Activated naive CD4-positive, alpha-beta T cell treated with anti-CD3 and anti-CD28 coated beads, Interleukin-2, amount 50 U/mL, for 24 hours (primary cell): ENCODE measurements at regions not wholly inside any gene's neighbourhood (a gene's known extent, or its start where the extent isn't known, plus 50 kb on each side); places are given as distances from the start of the nearest gene placed in this dataset.

Experiments used
- H3K27ac Mint-ChIP-seq: one replicate; pipeline ENCODE4 v1.8.0; 2021; ENCODE audit warnings: mild to moderate bottlenecking, mixed read lengths
- H3K27me3 Mint-ChIP-seq: one replicate; pipeline ENCODE4 v1.8.0; 2021; ENCODE audit warnings: mixed read lengths
- H3K36me3 Mint-ChIP-seq: one replicate; pipeline ENCODE4 v1.8.0; 2021; ENCODE audit warnings: mixed read lengths
- H3K4me1 Mint-ChIP-seq: one replicate; pipeline ENCODE4 v1.8.0; 2021; ENCODE audit warnings: mixed read lengths
- H3K4me3 Mint-ChIP-seq: one replicate; pipeline ENCODE4 v1.8.0; 2021; ENCODE audit warnings: mild to moderate bottlenecking, mixed read lengths
- H3K9me3 Mint-ChIP-seq: one replicate; pipeline ENCODE4 v1.8.0; 2021; ENCODE audit warnings: mixed read lengths

DNA sequence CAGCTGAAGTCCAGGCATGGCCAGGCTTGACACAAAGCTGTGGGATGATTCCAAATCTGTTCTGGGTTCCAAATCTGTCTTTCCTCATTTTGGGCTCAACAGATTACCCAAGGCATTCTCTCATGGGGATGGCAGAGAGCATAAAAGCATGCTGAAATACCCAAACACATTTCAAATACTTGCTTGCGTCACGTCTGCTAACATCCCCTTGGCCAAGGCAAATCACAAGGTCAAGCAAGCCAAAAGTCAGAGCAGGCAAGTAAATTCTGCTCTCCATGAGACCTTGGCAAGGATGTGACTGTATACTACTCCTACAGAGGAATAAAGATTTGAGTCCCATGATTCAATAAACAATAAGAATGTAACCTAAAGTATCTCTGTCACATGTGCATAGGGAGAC lies 306.7 kb downstream of the EPB41L4A start:
- Mint-ChIP-seq H3K27me3 (peaks cover 14% of the 10 kb centered on the region), H3K9me3 (no peaks in the 10 kb centered on the region), H3K4me3 (no peak overlapping the region), H3K27ac (no peak overlapping the region), H3K36me3 (no peaks in the 10 kb centered on the region), H3K4me1 (no peaks in the 10 kb centered on the region)

- H3K36me3 Mint-ChIP-seq = no peaks in the 10 kb centered on the region
- H3K27ac Mint-ChIP-seq = no peak overlapping the region
- no peak overlapping the region for H3K4me3 Mint-ChIP-seq
- peaks cover 8% of the 10 kb centered on the region for H3K27me3 Mint-ChIP-seq
- no peaks in the 10 kb centered on the region for H3K9me3 Mint-ChIP-seq
- H3K4me1 Mint-ChIP-seq = no peaks in the 10 kb centered on the region
Observed at GRCh38 chr5:112109331-112110007, 309.6 kb downstream of the EPB41L4A start.

- peaks cover 2% of the 10 kb centered on the region for H3K27me3 Mint-ChIP-seq
Observed at GRCh38 chr5:112106878-112107277, 312.2 kb downstream of the EPB41L4A start.

GRCh38 chr5:112097768-112098167 lies 321.3 kb downstream of the EPB41L4A start:
- Mint-ChIP-seq H3K36me3 (no peaks in the 10 kb centered on the region), H3K27ac (no peak overlapping the region), H3K4me1 (no peaks in the 10 kb centered on the region), H3K4me3 (no peak overlapping the region), H3K27me3 (peaks cover 21% of the 10 kb centered on the region), H3K9me3 (peaks cover 13% of the 10 kb centered on the region)

More at GRCh38 chr5:112106878-112107277, 312.2 kb downstream of the EPB41L4A start:
- H3K36me3 Mint-ChIP-seq = no peaks in the 10 kb centered on the region
- no peaks in the 10 kb centered on the region for H3K9me3 Mint-ChIP-seq
- no peak overlapping the region for H3K27ac Mint-ChIP-seq
- no peaks in the 10 kb centered on the region for H3K4me1 Mint-ChIP-seq
- H3K4me3 Mint-ChIP-seq = no peak overlapping the region

DNA sequence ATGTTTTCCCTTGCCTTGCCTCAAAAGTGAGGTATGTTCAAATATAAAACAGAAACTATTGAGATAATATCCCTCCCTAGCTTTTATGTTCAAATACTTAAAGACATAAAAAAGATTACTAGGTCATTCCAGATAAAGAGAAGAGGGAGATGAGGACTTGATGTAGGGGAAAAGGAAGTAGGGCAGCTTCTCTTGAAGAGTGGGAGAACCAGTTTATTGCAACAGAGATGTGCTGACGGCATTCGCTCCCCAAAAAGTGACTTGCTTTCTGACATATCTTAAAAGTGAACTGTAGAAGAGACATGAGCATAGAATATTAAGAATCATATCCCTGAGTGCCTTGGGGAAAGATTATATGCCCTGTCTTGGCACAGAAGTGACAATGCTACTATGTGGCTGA lies 330.2 kb upstream of the NREP start:
- H3K9me3 Mint-ChIP-seq = no peaks in the 10 kb centered on the region
- H3K4me1 Mint-ChIP-seq = no peaks in the 10 kb centered on the region
- H3K27ac Mint-ChIP-seq = no peak overlapping the region
- H3K4me3 Mint-ChIP-seq = no peak overlapping the region
- no peaks in the 10 kb centered on the region for H3K27me3 Mint-ChIP-seq
- no peaks in the 10 kb centered on the region for H3K36me3 Mint-ChIP-seq

- Mint-ChIP-seq H3K27me3 (no peaks in the 10 kb centered on the region), H3K27ac (no peak overlapping the region), H3K4me1 (no peaks in the 10 kb centered on the region), H3K36me3 (no peaks in the 10 kb centered on the region), H3K4me3 (no peak overlapping the region), H3K9me3 (no peaks in the 10 kb centered on the region)
Observed at GRCh38 chr5:112086740-112087139, 329.7 kb upstream of the NREP start.

DNA sequence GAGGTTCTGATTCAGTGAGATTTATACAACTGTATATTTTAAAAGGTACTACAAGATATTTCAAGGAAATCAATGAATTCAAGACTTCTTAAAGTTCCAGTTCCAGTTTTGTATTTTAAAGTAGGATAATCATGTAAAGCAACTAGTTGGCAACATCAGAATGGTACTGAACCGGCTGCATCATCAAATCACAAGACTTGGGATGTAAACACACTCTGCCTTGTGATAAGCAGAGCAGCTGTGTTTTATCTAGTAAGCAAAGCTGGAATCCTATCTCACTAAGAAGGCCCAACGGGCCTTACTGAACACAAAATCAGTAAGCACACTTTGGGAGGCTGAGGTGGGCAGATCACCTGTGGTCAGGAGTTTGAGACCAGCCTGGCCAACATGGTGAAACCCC lies 327.2 kb upstream of the NREP start:
- H3K27ac Mint-ChIP-seq = no peak overlapping the region
- H3K4me3 Mint-ChIP-seq = no peak overlapping the region
- no peaks in the 10 kb centered on the region for H3K9me3 Mint-ChIP-seq
- no peaks in the 10 kb centered on the region for H3K4me1 Mint-ChIP-seq
- no peaks in the 10 kb centered on the region for H3K36me3 Mint-ChIP-seq
- H3K27me3 Mint-ChIP-seq = peaks cover 1% of the 10 kb centered on the region

GRCh38 chr5:112083623-112084022 lies 326.6 kb upstream of the NREP start:
- no peak overlapping the region for H3K4me3 Mint-ChIP-seq
- no peaks in the 10 kb centered on the region for H3K9me3 Mint-ChIP-seq
- no peaks in the 10 kb centered on the region for H3K36me3 Mint-ChIP-seq
- H3K27ac Mint-ChIP-seq = no peak overlapping the region
- peaks cover 1% of the 10 kb centered on the region for H3K27me3 Mint-ChIP-seq
- no peaks in the 10 kb centered on the region for H3K4me1 Mint-ChIP-seq

DNA sequence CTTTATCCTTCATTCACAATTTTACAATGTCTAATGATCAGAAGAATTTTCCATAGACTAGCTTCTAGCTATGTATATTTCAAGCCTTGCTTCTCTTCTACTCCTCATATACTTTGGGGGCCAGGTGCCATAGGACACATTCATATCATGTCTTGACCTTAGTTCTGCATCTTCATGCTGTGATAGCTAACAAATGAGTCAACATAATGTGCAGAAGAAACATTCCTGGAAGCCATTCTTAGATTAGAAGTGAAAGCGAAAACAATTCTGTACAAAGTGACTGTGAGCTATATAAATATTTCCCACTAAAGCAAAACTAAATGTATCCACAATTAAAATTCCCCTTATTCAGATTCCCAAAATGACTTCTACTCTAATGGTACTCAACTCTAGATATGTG lies 320.2 kb upstream of the NREP start:
- no peaks in the 10 kb centered on the region for H3K9me3 Mint-ChIP-seq
- no peak overlapping the region for H3K4me3 Mint-ChIP-seq

DNA sequence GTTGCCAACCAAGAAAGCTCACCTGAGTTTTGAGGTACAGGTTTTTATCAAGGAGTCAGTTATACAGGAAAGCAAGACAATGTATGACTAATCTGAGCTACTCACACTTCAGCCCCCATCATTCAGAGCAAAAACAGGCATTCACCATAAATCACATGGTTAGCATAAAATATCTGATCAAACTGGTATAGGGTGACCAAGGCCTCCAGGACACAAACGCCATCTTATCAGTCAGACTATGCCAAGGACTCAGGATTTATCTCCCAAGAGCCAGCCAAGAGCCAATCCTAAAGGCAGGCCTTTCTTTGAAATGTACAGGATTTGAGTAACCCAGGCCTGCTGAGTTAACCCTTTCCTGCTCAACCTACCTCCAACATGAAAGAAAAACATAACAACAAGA lies 313.0 kb upstream of the NREP start:
- Mint-ChIP-seq H3K27me3 (peaks cover 2% of the 10 kb centered on the region), H3K9me3 (no peaks in the 10 kb centered on the region), H3K4me3 (no peak overlapping the region), H3K4me1 (no peaks in the 10 kb centered on the region), H3K27ac (no peak overlapping the region), H3K36me3 (no peaks in the 10 kb centered on the region)

More for the DNA sequence above, 320.2 kb upstream of the NREP start:
- Mint-ChIP-seq H3K4me1 (no peaks in the 10 kb centered on the region), H3K36me3 (no peaks in the 10 kb centered on the region), H3K27me3 (peaks cover 4% of the 10 kb centered on the region), H3K27ac (no peak overlapping the region)

DNA sequence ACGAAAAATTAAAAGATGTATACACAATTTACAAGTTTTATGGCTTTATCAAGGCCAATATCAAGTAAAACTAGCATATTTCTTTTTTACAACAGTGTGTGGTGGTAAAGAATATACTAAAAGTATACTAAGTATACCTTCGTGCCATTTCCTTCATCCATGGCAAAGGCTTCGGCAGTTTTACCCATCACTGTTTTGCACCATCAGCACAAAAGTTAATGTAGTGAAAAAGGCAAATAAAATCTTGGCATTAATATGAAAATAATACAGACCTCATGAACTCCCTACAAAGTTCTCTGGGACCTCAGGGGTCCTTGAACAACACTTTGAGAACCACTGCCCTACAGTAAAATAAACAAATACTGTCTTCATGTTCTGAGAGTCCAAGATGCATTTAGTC lies 312.3 kb upstream of the NREP start:
- Mint-ChIP-seq H3K27me3 (peaks cover 2% of the 10 kb centered on the region), H3K27ac (no peak overlapping the region), H3K9me3 (no peaks in the 10 kb centered on the region), H3K4me1 (no peaks in the 10 kb centered on the region), H3K4me3 (no peak overlapping the region), H3K36me3 (no peaks in the 10 kb centered on the region)

DNA sequence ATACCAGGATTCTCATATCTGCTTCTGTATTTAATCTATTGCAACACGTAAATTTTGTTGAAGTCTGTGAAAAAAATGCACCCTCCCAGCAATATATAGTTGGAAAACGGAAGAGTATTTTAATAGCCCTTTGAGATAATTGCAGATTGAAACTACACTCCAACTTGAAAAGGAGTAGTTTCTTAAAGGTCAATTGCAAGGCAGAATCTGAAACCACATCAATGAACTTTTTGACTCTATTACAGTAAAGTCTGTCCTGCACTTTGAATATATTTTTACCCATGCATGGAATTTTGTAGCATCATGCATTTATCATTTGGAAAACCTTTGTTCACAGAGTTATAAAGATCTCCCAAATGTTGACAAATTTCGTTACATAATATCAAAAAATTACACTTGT lies 311.6 kb upstream of the NREP start:
- Mint-ChIP-seq H3K9me3 (no peaks in the 10 kb centered on the region), H3K27me3 (peaks cover 2% of the 10 kb centered on the region), H3K27ac (no peak overlapping the region)

DNA sequence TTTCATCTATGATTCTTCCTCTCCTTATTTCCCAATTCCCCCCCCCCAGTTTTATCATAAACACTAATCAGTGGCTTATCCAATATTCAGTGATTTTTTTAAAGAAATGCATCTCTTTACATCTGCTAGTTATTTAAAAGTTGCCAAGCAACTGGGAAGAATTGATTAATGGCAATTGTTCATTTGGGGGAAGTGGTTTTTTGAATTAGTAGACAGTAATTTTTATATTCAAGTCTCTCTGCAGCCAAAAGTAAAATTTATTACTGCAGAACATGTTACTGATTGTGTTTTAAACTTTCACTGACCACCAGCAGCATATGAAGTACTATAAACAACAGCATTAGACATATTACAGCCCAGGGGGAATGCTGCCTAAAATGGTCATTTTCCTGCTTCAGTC lies 308.8 kb upstream of the NREP start:
- no peaks in the 10 kb centered on the region for H3K9me3 Mint-ChIP-seq
- H3K4me3 Mint-ChIP-seq = no peak overlapping the region
- H3K36me3 Mint-ChIP-seq = no peaks in the 10 kb centered on the region
- H3K4me1 Mint-ChIP-seq = no peaks in the 10 kb centered on the region
- peaks cover 4% of the 10 kb centered on the region for H3K27me3 Mint-ChIP-seq
- H3K27ac Mint-ChIP-seq = no peak overlapping the region

More for the DNA sequence above, 311.6 kb upstream of the NREP start:
- Mint-ChIP-seq H3K4me3 (no peak overlapping the region), H3K4me1 (no peaks in the 10 kb centered on the region), H3K36me3 (no peaks in the 10 kb centered on the region)

- H3K27ac Mint-ChIP-seq = no peak overlapping the region
- H3K36me3 Mint-ChIP-seq = no peaks in the 10 kb centered on the region
- no peaks in the 10 kb centered on the region for H3K9me3 Mint-ChIP-seq
- H3K27me3 Mint-ChIP-seq = peaks cover 4% of the 10 kb centered on the region
- H3K4me3 Mint-ChIP-seq = no peak overlapping the region
- H3K4me1 Mint-ChIP-seq = no peaks in the 10 kb centered on the region
Observed at GRCh38 chr5:112064956-112065355, 308.0 kb upstream of the NREP start.

- peaks cover 4% of the 10 kb centered on the region for H3K27me3 Mint-ChIP-seq
- no peaks in the 10 kb centered on the region for H3K9me3 Mint-ChIP-seq
- no peaks in the 10 kb centered on the region for H3K36me3 Mint-ChIP-seq
- H3K4me1 Mint-ChIP-seq = no peaks in the 10 kb centered on the region
- H3K4me3 Mint-ChIP-seq = no peak overlapping the region
- no peak overlapping the region for H3K27ac Mint-ChIP-seq
Observed at GRCh38 chr5:112064271-112064701, 307.3 kb upstream of the NREP start.

- no peak overlapping the region for H3K4me3 Mint-ChIP-seq
- H3K27me3 Mint-ChIP-seq = peaks cover 4% of the 10 kb centered on the region
- no peaks in the 10 kb centered on the region for H3K36me3 Mint-ChIP-seq
- H3K27ac Mint-ChIP-seq = no peak overlapping the region
- no peaks in the 10 kb centered on the region for H3K9me3 Mint-ChIP-seq
- no peaks in the 10 kb centered on the region for H3K4me1 Mint-ChIP-seq
Observed at GRCh38 chr5:112063856-112064255, 306.9 kb upstream of the NREP start.

- Mint-ChIP-seq H3K4me1 (no peaks in the 10 kb centered on the region), H3K9me3 (no peaks in the 10 kb centered on the region), H3K36me3 (no peaks in the 10 kb centered on the region), H3K27me3 (peaks cover 4% of the 10 kb centered on the region), H3K4me3 (no peak overlapping the region), H3K27ac (no peak overlapping the region)
Observed at GRCh38 chr5:112063191-112063590, 306.2 kb upstream of the NREP start.
